ENCODE measurements at regions not wholly inside any gene's neighbourhood (a gene's known extent, or its start where the extent isn't known, plus 50 kb on each side); places are given as distances from the start of the nearest gene placed in this dataset.

GRCh38 chr3:94395851-94396250 is 333.0 kb downstream of the NSUN3 start:
- DNase-seq (ENCODE audit: low read depth in 1 of 2, low spot score in 2 of 2) (no peak), FAIRE-seq (no peak)
- POLR2A ChIA-PET (ENCODE audit: partially characterized antibody): no interaction called here
- no peak overlapping the region for H2BK12ac ChIP-seq (ENCODE audit: low read depth, low read length)
- no peak overlapping the region for H2BK15ac ChIP-seq (ENCODE audit: low read length)
- H4K91ac ChIP-seq (replicated peaks; ENCODE audit: insufficient read length, low read length): no peak overlapping the region
- no peak overlapping the region for H3K27ac ChIP-seq (ENCODE audit: low read depth, low read length)
- H3K23ac ChIP-seq (ENCODE audit: insufficient read length): no peak overlapping the region
- H4K20me1 ChIP-seq (replicated peaks in 1 of 2; ENCODE audit: control insufficient read depth in 1 of 2, insufficient read depth in 2 of 2, low read length in 2 of 2): no peaks in the 10 kb centered on the region
- H4K8ac ChIP-seq (ENCODE audit: extremely low read depth, insufficient read depth, low read length): no peak overlapping the region
- H3K4me2 ChIP-seq (ENCODE audit: insufficient read depth in 1 of 2, low read depth in 2 of 2, low read length in 2 of 2): no peak overlapping the region
- no peaks in the 10 kb centered on the region for H3K27me3 ChIP-seq (replicated peaks in 1 of 4; ENCODE audit: control insufficient read depth in 3 of 4, extremely low read depth in 1 of 4, insufficient read depth in 3 of 4, low read length in 3 of 4)
- H2BK5ac ChIP-seq (ENCODE audit: low read depth, low read length): no peak overlapping the region
- no peak overlapping the region for H3K9ac ChIP-seq (replicated peaks in 1 of 4; ENCODE audit: extremely low read depth in 1 of 4, low read depth in 3 of 4, low read length in 3 of 4)
- H3K4me3 ChIP-seq (ENCODE audit: extremely low read depth in 1 of 4, insufficient read depth in 2 of 4, low read depth in 3 of 4, low read length in 4 of 4): no peak overlapping the region
- H3K79me1 ChIP-seq (ENCODE audit: low read depth, low read length): no peaks in the 10 kb centered on the region
- H3K4me1 ChIP-seq (replicated peaks in 1 of 4; ENCODE audit: control insufficient read depth in 3 of 4, insufficient read depth in 4 of 4, low read length in 3 of 4): no peaks in the 10 kb centered on the region
- H2AK5ac ChIP-seq (ENCODE audit: low read depth, low read length): no peak overlapping the region
- no peak overlapping the region for H3K18ac ChIP-seq (ENCODE audit: extremely low read depth, low read length)
- H3K14ac ChIP-seq (ENCODE audit: insufficient read length): no peak overlapping the region
- no peak overlapping the region for H3K4ac ChIP-seq (replicated peaks; ENCODE audit: insufficient read length, low read depth, low read length)
- no peaks in the 10 kb centered on the region for H3K9me3 ChIP-seq (ENCODE audit: insufficient read depth in 2 of 2, low read depth in 1 of 2, low read length in 1 of 2)
- H4K5ac ChIP-seq (ENCODE audit: insufficient read length, low read depth, low read length): no peak overlapping the region
- no peaks in the 10 kb centered on the region for H3K36me3 ChIP-seq (ENCODE audit: control insufficient read depth in 2 of 4, insufficient read depth in 4 of 4, low read length in 3 of 4)
- no peaks in the 10 kb centered on the region for H3K79me2 ChIP-seq (ENCODE audit: control insufficient read depth in 1 of 2, insufficient read depth in 2 of 2, low read length in 2 of 2)
- no peaks in the 10 kb centered on the region for H3K23me2 ChIP-seq (ENCODE audit: low read depth, low read length)
- H2BK20ac ChIP-seq (ENCODE audit: low read length): no peak overlapping the region
- CTCF ChIA-PET (ENCODE audit: partially characterized antibody): interaction anchor here (0.5 kb wide), 1 partner anchor 1761 kb away, joined by 3 read pairs; no protein-coding TSS in a partner anchor
- no peak overlapping the region for H2AFZ ChIP-seq (ENCODE audit: low read length)
- no peak overlapping the region for H2BK120ac ChIP-seq (replicated peaks; ENCODE audit: low read depth, low read length)
- no peak overlapping the region for H3K56ac ChIP-seq (replicated peaks; ENCODE audit: insufficient read length, low read depth, low read length)
- TF ChIP-seq GTF2F1 (IDR thresholded peaks at IDR 0.05; ENCODE audit: borderline replicate concordance, low read depth, low read length): no peak
- no peak for TF ChIP-seq ASH2L (IDR thresholded peaks at IDR 0.05; ENCODE audit: low read length)
- TF ChIP-seq, protein P1, sequence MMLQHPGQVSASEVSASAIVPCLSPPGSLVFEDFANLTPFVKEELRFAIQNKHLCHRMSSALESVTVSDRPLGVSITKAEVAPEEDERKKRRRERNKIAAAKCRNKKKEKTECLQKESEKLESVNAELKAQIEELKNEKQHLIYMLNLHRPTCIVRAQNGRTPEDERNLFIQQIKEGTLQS (IDR thresholded peaks at IDR 0.05; ENCODE audit: insufficient read depth, low read depth, low read length): no peak
- no peak for TF ChIP-seq CEBPB (IDR thresholded peaks at IDR 0.05; ENCODE audit: low read depth, low read length)
- no peak for TF ChIP-seq YY1 (IDR thresholded peaks at IDR 0.05; ENCODE audit: low read depth, low read length)
- no peak for TF ChIP-seq SP2 (IDR thresholded peaks at IDR 0.05; ENCODE audit: low read length)
- no peak for TF ChIP-seq RBBP5 (IDR thresholded peaks at IDR 0.05; ENCODE audit: borderline replicate concordance, low read depth, low read length)
- no peak for TF ChIP-seq CHD2 (IDR thresholded peaks at IDR 0.05; ENCODE audit: low read length)
- TF ChIP-seq CHD1 (IDR thresholded peaks at IDR 0.05; ENCODE audit: low read depth, low read length): no peak
- TF ChIP-seq CBX8 (IDR thresholded peaks at IDR 0.05; ENCODE audit: borderline replicate concordance, low read depth, low read length): no peak

All from H1 (cell line).